Tongue (tissue), 1 donor: ENCODE measurements at regions not wholly inside any gene's neighbourhood (a gene's known extent, or its start where the extent isn't known, plus 50 kb on each side); places are given as distances from the start of the nearest gene placed in this dataset.
A peak's percentile ranks its signal among the peaks of the same experiment; 100 is the strongest.

ENCODE experiments used
- DNase-seq: peaks from one replicate; pipeline ENCODE4 v3.0.0-alpha.2; 2015

DNA sequence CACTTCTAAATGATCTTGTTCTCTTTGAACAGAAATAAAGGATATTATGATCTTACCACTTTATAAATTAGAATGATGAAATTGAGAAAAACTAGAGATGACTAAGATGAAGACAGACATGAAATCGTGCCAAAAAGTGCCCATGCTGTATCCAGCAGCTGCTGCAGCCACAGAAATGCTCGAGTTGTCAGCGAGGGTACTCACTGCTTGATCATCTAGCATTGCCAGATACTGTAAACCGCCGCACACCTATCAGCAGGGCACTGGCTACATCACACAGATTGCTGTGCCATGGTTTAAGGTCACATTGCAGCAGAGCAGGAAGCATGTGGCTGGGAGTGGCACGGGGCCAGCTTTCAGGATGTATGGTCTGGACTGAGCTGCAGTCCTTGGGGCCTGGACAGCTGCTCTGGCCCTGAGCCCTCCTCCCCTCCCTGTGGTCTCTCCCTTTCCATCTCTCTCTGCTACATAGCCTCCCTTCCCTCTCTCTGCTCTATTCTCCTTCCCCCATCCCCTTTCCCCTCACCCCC lies 51.0 kb upstream of the SEPTIN5 start:
- peak; percentile 94 for DNase-seq

DNA sequence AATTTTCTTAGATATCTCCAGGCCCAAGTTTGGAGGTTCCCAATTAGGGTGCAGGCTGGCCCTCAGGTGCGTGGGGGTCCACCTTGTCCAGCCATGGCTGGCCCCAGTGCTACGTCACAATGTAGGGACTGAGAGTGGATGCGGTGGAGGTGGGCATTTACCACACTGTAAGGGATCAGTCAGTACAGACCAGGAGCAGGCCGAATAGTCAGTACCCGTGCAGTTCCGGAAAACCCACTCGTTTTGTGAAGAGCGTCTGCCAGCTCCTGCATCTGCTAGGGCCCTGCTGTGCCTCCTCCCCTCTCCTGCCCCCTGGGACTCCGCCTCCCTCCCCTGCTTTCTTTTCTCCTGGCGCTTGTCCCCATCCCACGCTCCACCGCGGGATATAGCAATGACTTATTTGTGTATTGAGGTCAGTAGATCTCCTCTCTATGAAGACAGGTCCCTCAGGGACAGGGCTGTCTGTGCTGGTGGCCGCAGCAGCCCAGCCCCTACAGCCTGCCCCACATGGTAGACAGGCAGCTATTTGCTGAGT lies 50.4 kb upstream of the SEPTIN5 start:
- peak; percentile 61 for DNase-seq

DNA sequence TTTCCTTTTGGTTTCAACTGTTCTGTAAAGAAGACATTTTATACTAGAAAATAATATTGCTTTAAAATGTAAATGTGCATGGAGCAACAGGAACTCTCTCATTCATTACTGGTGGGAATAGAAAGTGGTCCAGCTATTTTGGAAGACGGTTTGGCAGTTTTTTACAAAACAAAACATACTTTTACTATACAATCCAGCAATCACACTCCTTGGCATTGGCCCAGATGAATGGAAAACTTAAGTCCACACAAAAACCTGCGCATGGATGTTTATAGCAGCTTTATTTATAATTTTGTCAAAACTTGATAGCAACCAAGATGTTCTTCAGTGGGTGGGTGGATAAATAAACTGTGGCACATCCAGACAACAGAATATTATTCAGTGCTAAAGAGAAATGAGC lies 49.9 kb upstream of the SEPTIN5 start:
- peak; percentile 50 for DNase-seq
